OCI-LY7 (cell line): ENCODE measurements at regions not wholly inside any gene's neighbourhood (a gene's known extent, or its start where the extent isn't known, plus 50 kb on each side); places are given as distances from the start of the nearest gene placed in this dataset.

Experiments used
- BruUV-seq: library from RNA; stranded (reverse); fragments of 400-500 nt; replicated peaks from 2 replicates; lab custom pipeline; 2021; lab: Mats Ljungman, UMichigan
- CTCF ChIA-PET: fragments of 300-600 bp; sonication (Branson Sonifier 250); formaldehyde crosslinking; loops from one replicate; lab custom pipeline; 2022; ENCODE audit warnings: antibody characterized with exemption; ENCODE audit not compliant: unreplicated experiment; lab: Charles Lee
- POLR2A ChIA-PET: fragments of 300-600 bp; sonication (Branson Sonifier 250); formaldehyde crosslinking; loops from one replicate; lab custom pipeline; 2022; ENCODE audit warnings: antibody characterized with exemption; lab: Charles Lee
- DNase-seq: peaks from one replicate; pipeline ENCODE4 v3.0.0-alpha.2; 2015; ENCODE audit warnings: low spot score
- H2AFZ ChIP-seq: fragments of 200-600 bp; sonication (generic), shearing (Covaris generic); 2 replicates; pipeline ENCODE4 v1.6.1; 2014; ENCODE audit warnings: mild to moderate bottlenecking, antibody characterized with exemption, low read length, moderate library complexity
- H3K27ac ChIP-seq: fragments of 200-600 bp; sonication (generic); 2 replicates; pipeline ENCODE4 v1.5.1; 2014; ENCODE audit warnings: mixed run types, low read depth, mild to moderate bottlenecking, moderate library complexity, low read length, inconsistent platforms; ENCODE audit not compliant: poor library complexity, severe bottlenecking
- H3K36me3 ChIP-seq: fragments of 200-600 bp; sonication (generic); 2 replicates; pipeline ENCODE4 v1.6.1; 2014; ENCODE audit warnings: mild to moderate bottlenecking, antibody characterized with exemption, low read length, moderate library complexity, mixed read lengths; ENCODE audit not compliant: insufficient read depth
- H3K4me1 ChIP-seq: fragments of 200-600 bp; sonication (generic); 2 replicates; pipeline ENCODE4 v1.5.1; 2014; ENCODE audit warnings: mild to moderate bottlenecking, low read length; ENCODE audit not compliant: insufficient read depth, poor library complexity, severe bottlenecking
- H3K4me2 ChIP-seq: fragments of 200-600 bp; sonication (generic); 2 replicates; pipeline ENCODE4 v1.6.1; 2014; ENCODE audit warnings: mild to moderate bottlenecking, low read length
- H3K4me3 ChIP-seq: fragments of 200-600 bp; sonication (generic); 2 replicates; pipeline ENCODE4 v1.5.1; 2014; ENCODE audit warnings: mild to moderate bottlenecking, low read depth, low read length; ENCODE audit not compliant: poor library complexity, severe bottlenecking
- H3K79me2 ChIP-seq: fragments of 200-600 bp; sonication (generic); 2 replicates; pipeline ENCODE4 v1.6.1; 2016; ENCODE audit warnings: low read depth, mild to moderate bottlenecking, low read length, moderate library complexity, mixed read lengths; ENCODE audit not compliant: insufficient read depth
- H3K9me2 ChIP-seq: fragments of 200-600 bp; sonication (generic); 2 replicates; pipeline ENCODE4 v1.6.1; 2016; ENCODE audit warnings: mild to moderate bottlenecking, low read length, mixed read lengths; ENCODE audit not compliant: insufficient read depth
- H3K9me3 ChIP-seq: fragments of 200-600 bp; sonication (generic); 2 replicates; pipeline ENCODE4 v1.6.1; 2014; ENCODE audit warnings: mild to moderate bottlenecking, mixed run types, low read length, mixed read lengths
- H4K20me1 ChIP-seq: fragments of 200-600 bp; sonication (generic); 2 replicates; pipeline ENCODE4 v1.6.1; 2014; ENCODE audit warnings: mild to moderate bottlenecking, antibody characterized with exemption, low read length, moderate library complexity, mixed read lengths; ENCODE audit not compliant: insufficient read depth
- EZH2phosphoT487 ChIP-seq: fragments of 200-600 bp; sonication (generic); IDR thresholded peaks from 2 replicates; pipeline ENCODE4 v1.6.1; 2018; ENCODE audit warnings: low read depth, borderline replicate concordance, mild to moderate bottlenecking, mixed run types, antibody characterized with exemption, low read length, moderate library complexity, mixed read lengths
- intact Hi-C: fragments of 100-400 bp; cut with micrococcal nuclease; formaldehyde crosslinking; loops from one replicate; pipeline ENCODE4 v1.10.0; 2022; ENCODE audit not compliant: unreplicated experiment
- TF ChIP-seq, protein P1 (sequence below): fragments of 200-600 bp; sonication (generic); conservative IDR thresholded peaks from 2 replicates; pipeline ENCODE4 v1.5.1; 2014; ENCODE audit warnings: mild to moderate bottlenecking, antibody characterized with exemption, low read length, moderate library complexity, mixed read lengths

DNA sequence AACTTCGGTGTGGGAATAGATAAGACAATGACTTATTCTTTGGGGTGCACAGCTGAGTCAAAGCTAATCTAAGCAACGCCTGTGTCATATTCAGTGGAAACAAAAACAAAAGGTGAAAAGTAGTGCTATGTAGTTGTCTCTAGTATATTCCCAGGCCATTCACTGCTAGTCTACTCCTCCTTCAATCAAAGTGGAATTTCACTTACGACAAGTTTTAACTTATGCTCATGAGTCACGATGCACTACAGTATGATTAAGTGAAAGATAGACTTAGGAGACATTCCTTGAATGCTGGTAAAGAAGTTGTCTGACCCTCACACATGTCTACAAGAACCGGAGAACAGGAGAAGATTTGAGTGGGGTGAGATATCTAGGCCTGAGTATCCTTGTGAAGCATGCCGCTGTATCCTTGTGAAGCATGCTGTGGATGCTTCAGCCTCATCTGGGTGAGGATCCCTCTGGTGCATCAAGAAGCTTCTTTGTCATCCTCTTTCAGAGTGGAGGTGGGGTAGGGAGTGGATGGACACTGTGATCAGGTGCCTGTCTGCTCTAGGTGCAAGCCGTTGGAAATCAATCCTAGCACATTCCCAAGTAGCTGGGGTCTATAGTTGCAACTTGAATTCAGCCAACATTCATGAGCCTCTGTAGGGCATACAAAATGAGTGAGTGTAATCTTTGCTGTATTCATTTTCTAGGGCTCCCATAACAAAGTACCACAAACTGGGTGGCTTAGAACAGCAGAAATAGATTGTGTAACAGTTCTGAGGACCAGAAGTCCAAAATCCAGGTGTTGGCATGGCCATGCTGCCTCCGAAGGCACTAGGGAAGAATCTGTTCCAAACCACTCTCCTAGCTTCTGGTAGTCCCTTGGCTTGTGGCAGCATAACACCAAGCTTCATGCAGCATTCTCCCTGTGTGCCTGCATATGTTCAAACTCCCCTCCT, 173.5 kb upstream of the FN1 start:
- Histone ChIP-seq H2AFZ (no peak overlapping the region), H4K20me1 (no peaks in the 10 kb centered on the region), H3K79me2 (no peaks in the 10 kb centered on the region), H3K4me1 (no peaks in the 10 kb centered on the region), H3K4me2 (no peak overlapping the region), H3K4me3 (no peak overlapping the region), H3K36me3 (no peaks in the 10 kb centered on the region), H3K27ac (no peak overlapping the region), H3K9me2 (no peaks in the 10 kb centered on the region), H3K9me3 (no peaks in the 10 kb centered on the region)
- POLR2A ChIA-PET = interaction anchor here (1.0 kb wide), 1 partner anchor 18 kb away, joined by 3 read pairs; no protein-coding TSS in a partner anchor
- BruUV-seq = no TSS peak
- DNase-seq = no peak
- intact Hi-C loops = no loop called here
- no peak for TF ChIP-seq EZH2phosphoT487
- TF ChIP-seq, protein P1, sequence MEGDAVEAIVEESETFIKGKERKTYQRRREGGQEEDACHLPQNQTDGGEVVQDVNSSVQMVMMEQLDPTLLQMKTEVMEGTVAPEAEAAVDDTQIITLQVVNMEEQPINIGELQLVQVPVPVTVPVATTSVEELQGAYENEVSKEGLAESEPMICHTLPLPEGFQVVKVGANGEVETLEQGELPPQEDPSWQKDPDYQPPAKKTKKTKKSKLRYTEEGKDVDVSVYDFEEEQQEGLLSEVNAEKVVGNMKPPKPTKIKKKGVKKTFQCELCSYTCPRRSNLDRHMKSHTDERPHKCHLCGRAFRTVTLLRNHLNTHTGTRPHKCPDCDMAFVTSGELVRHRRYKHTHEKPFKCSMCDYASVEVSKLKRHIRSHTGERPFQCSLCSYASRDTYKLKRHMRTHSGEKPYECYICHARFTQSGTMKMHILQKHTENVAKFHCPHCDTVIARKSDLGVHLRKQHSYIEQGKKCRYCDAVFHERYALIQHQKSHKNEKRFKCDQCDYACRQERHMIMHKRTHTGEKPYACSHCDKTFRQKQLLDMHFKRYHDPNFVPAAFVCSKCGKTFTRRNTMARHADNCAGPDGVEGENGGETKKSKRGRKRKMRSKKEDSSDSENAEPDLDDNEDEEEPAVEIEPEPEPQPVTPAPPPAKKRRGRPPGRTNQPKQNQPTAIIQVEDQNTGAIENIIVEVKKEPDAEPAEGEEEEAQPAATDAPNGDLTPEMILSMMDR = no peak
- CTCF ChIA-PET = no interaction called here

DNA sequence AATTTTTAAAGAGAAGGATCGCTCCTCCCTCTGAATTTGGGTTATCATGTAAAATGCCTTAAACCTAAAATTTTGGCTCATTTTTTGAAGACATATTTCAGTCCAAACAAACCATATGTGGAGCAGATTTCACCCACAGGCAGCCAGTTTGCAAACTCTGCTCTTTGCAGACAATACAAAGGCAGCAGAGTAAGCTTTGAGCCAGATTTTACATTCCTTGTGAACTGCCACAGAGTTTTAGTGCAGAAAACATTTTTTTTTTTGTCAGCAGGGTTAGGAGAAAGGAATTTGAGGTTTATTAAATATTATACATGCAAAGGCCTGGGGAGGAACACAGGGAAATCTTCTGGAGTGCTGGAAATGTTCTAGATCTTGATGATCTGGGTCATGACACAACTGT, 171.9 kb upstream of the FN1 start:
- H2AFZ ChIP-seq = no peak overlapping the region
- H3K36me3 ChIP-seq = no peaks in the 10 kb centered on the region
- intact Hi-C loops = no loop called here
- H3K79me2 ChIP-seq = no peaks in the 10 kb centered on the region
- CTCF ChIA-PET = no interaction called here
- H3K4me2 ChIP-seq = no peak overlapping the region
- no peak overlapping the region for H3K4me3 ChIP-seq
- no TSS peak for BruUV-seq
- no peaks in the 10 kb centered on the region for H3K9me2 ChIP-seq
- DNase-seq = no peak
- no peaks in the 10 kb centered on the region for H3K9me3 ChIP-seq
- no peaks in the 10 kb centered on the region for H3K4me1 ChIP-seq
- no peaks in the 10 kb centered on the region for H4K20me1 ChIP-seq
- H3K27ac ChIP-seq = no peak overlapping the region
- no peak for TF ChIP-seq EZH2phosphoT487
- TF ChIP-seq, protein P1 = no peak
- POLR2A ChIA-PET = no interaction called here

DNA sequence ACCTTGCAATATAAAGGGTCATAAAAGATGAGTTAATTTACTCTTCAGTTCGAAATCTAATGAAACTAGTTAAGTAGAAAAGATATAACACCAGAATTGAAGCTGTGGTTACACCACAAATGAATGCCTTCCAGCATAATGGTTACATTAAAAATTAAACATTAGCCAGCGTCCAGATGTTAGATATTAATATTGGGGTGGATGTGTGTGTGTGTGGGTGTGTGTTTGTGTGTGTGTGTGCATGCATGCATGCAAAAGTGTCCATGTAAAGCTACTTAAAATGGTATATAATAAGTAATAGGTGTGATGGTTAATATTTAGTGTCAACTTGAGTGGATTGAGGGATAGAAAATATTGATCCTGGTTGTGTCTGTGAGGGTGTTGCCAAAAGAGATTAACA, 170.4 kb upstream of the FN1 start:
- Histone ChIP-seq H3K4me3 (no peak overlapping the region), H2AFZ (no peak overlapping the region), H3K4me1 (no peaks in the 10 kb centered on the region), H3K27ac (no peak overlapping the region), H3K9me2 (no peaks in the 10 kb centered on the region), H3K4me2 (no peak overlapping the region), H3K9me3 (no peaks in the 10 kb centered on the region), H3K79me2 (no peaks in the 10 kb centered on the region), H3K36me3 (no peaks in the 10 kb centered on the region), H4K20me1 (no peaks in the 10 kb centered on the region)
- CTCF ChIA-PET = no interaction called here
- no peak for DNase-seq
- intact Hi-C loops = no loop called here
- no peak for TF ChIP-seq EZH2phosphoT487
- TF ChIP-seq, protein P1 = no peak
- BruUV-seq = no TSS peak
- POLR2A ChIA-PET = no interaction called here
